GM19023 (cell line): ENCODE measurements at regions not wholly inside any gene's neighbourhood (a gene's known extent, or its start where the extent isn't known, plus 50 kb on each side); places are given as distances from the start of the nearest gene placed in this dataset.

ENCODE experiments used
- ATAC-seq: cut with Tn5 transposase; IDR thresholded peaks from one replicate; pipeline ENCODE4 v1.9.1; 2021; ENCODE audit warnings: mild to moderate bottlenecking, moderate library complexity; ENCODE audit not compliant: unreplicated experiment

- ATAC-seq = no peak
These were observed 126.1 kb downstream of the ESM1 start for GRCh38 chr5:54859316-54859715.

GRCh38 chr5:54854883-54855581 lies 130.4 kb downstream of the ESM1 start:
- no peak for ATAC-seq

- ATAC-seq = no peak
These were observed 133.4 kb downstream of the ESM1 start for GRCh38 chr5:54852007-54852406.

- no peak for ATAC-seq
These were observed 133.9 kb downstream of the ESM1 start for GRCh38 chr5:54851449-54851848.

GRCh38 chr5:54848581-54848980 lies 136.8 kb downstream of the ESM1 start:
- no peak for ATAC-seq

- ATAC-seq = no peak
These were observed 139.8 kb downstream of the ESM1 start for GRCh38 chr5:54845567-54845941.

GRCh38 chr5:54844905-54845566 lies 140.4 kb downstream of the ESM1 start:
- ATAC-seq = no peak

GRCh38 chr5:54844266-54844665 lies 141.1 kb downstream of the ESM1 start:
- ATAC-seq = no peak

- no peak for ATAC-seq
These were observed 143.9 kb downstream of the ESM1 start for GRCh38 chr5:54841481-54841880.

- no peak for ATAC-seq
These were observed 146.6 kb downstream of the ESM1 start for GRCh38 chr5:54838843-54839242.

- no peak for ATAC-seq
These were observed 147.4 kb downstream of the ESM1 start for GRCh38 chr5:54837981-54838380.

- ATAC-seq = no peak
These were observed 148.3 kb downstream of the ESM1 start for GRCh38 chr5:54837093-54837492.

GRCh38 chr5:54835647-54836046 lies 149.7 kb downstream of the ESM1 start:
- no peak for ATAC-seq

GRCh38 chr5:54834121-54834842 lies 151.1 kb downstream of the ESM1 start:
- ATAC-seq = no peak

GRCh38 chr5:54833590-54833989 lies 151.8 kb downstream of the ESM1 start:
- ATAC-seq = no peak

GRCh38 chr5:54832858-54833257 lies 152.5 kb downstream of the ESM1 start:
- no peak for ATAC-seq

- ATAC-seq = no peak
These were observed 153.3 kb downstream of the ESM1 start for GRCh38 chr5:54832045-54832444.

- ATAC-seq = no peak
These were observed 154.2 kb downstream of the ESM1 start for GRCh38 chr5:54831233-54831632.

- no peak for ATAC-seq
These were observed 155.5 kb downstream of the ESM1 start for GRCh38 chr5:54829676-54830535.

- no peak for ATAC-seq
These were observed 156.3 kb downstream of the ESM1 start for GRCh38 chr5:54829102-54829501.

GRCh38 chr5:54828151-54828550 lies 157.2 kb downstream of the ESM1 start:
- no peak for ATAC-seq
